NB4 (cell line): ENCODE measurements at regions not wholly inside any gene's neighbourhood (a gene's known extent, or its start where the extent isn't known, plus 50 kb on each side); places are given as distances from the start of the nearest gene placed in this dataset.

Experiments used
- TF ChIP-seq, protein P1 (sequence below): IDR thresholded peaks from one replicate; pipeline ENCODE4 v1.5.1; 2012; ENCODE audit warnings: low read depth, low read length
- TF ChIP-seq, protein P2 (sequence below): IDR thresholded peaks from 2 replicates; pipeline ENCODE4 v1.6.1; 2011; ENCODE audit warnings: low read depth, low read length

DNA sequence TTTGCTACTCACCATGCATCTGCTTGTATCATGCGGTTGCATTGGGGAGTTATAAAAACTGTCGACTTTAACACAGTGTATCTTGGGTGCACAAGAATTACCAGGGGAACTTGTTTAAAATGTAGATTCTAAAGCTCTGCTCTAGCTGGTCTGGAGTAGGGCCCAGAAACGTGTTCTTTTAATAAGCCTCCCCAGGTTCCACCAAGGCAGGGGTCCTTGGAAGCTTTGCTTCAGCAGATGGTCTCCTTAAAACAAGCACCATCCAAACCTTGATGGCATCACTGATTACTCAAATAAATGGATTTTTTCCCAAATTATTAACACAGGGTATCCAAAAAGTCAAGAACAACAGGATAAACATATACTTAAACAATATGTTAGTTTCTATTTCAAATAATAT is 120.2 kb upstream of the NDP start:
- TF ChIP-seq, protein P1, sequence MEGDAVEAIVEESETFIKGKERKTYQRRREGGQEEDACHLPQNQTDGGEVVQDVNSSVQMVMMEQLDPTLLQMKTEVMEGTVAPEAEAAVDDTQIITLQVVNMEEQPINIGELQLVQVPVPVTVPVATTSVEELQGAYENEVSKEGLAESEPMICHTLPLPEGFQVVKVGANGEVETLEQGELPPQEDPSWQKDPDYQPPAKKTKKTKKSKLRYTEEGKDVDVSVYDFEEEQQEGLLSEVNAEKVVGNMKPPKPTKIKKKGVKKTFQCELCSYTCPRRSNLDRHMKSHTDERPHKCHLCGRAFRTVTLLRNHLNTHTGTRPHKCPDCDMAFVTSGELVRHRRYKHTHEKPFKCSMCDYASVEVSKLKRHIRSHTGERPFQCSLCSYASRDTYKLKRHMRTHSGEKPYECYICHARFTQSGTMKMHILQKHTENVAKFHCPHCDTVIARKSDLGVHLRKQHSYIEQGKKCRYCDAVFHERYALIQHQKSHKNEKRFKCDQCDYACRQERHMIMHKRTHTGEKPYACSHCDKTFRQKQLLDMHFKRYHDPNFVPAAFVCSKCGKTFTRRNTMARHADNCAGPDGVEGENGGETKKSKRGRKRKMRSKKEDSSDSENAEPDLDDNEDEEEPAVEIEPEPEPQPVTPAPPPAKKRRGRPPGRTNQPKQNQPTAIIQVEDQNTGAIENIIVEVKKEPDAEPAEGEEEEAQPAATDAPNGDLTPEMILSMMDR: no peak
- TF ChIP-seq, protein P2, sequence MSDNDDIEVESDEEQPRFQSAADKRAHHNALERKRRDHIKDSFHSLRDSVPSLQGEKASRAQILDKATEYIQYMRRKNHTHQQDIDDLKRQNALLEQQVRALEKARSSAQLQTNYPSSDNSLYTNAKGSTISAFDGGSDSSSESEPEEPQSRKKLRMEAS: no peak
